Loucy (cell line): ENCODE measurements at regions not wholly inside any gene's neighbourhood (a gene's known extent, or its start where the extent isn't known, plus 50 kb on each side); places are given as distances from the start of the nearest gene placed in this dataset.
"Not testable (repeated sequence)": the region's sequence is repeated elsewhere in the genome, so short reads cannot be mapped to it uniquely, and the experiment has no call there.

Source experiments
- EZH2phosphoT487 ChIP-seq: fragments of 200-600 bp; IDR thresholded peaks from 2 replicates; pipeline ENCODE4 v1.6.1; 2018; ENCODE audit warnings: antibody characterized with exemption, mild to moderate bottlenecking, moderate library complexity, borderline replicate concordance
- TF ChIP-seq, protein P1 (sequence below): fragments of 200-600 bp; sonication (generic); conservative IDR thresholded peaks from 2 replicates; pipeline ENCODE4 v1.5.1; 2014; ENCODE audit warnings: mild to moderate bottlenecking, antibody characterized with exemption, low read length

DNA sequence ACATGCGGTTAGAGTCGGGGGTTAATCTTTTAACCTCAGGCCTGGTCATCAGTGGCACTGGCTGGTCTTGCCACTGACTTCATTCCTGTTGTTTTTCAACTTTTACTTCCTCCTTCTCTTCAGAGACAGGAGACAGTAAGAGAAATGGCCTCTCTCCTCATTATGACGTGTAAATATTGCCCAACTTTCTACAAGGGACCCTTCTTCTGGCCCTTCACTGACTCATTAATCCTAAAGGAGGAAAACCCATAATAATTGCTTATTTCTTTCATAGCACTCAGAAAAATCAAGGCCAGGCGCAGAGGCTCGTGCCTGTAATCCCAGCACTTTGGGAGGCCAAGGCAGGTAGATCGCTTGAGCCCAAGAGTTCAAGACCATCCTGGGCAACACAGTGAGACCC is 89.3 kb upstream of the SLC1A4 start:
- TF ChIP-seq, protein P1, sequence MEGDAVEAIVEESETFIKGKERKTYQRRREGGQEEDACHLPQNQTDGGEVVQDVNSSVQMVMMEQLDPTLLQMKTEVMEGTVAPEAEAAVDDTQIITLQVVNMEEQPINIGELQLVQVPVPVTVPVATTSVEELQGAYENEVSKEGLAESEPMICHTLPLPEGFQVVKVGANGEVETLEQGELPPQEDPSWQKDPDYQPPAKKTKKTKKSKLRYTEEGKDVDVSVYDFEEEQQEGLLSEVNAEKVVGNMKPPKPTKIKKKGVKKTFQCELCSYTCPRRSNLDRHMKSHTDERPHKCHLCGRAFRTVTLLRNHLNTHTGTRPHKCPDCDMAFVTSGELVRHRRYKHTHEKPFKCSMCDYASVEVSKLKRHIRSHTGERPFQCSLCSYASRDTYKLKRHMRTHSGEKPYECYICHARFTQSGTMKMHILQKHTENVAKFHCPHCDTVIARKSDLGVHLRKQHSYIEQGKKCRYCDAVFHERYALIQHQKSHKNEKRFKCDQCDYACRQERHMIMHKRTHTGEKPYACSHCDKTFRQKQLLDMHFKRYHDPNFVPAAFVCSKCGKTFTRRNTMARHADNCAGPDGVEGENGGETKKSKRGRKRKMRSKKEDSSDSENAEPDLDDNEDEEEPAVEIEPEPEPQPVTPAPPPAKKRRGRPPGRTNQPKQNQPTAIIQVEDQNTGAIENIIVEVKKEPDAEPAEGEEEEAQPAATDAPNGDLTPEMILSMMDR, result not testable (repeated sequence)
- TF ChIP-seq EZH2phosphoT487, result not testable (repeated sequence)
